Activated naive CD4-positive, alpha-beta T cell treated with Interleukin-2 at 50 U/mL for 16 hours (primary cell): ENCODE measurements at regions not wholly inside any gene's neighbourhood (a gene's known extent, or its start where the extent isn't known, plus 50 kb on each side); places are given as distances from the start of the nearest gene placed in this dataset.
A peak's percentile ranks its signal among the peaks of the same experiment; 100 is the strongest.

Experiments used
- DNase-seq: peaks from one replicate; pipeline ENCODE4 v3.0.0-alpha.2; 2020

DNA sequence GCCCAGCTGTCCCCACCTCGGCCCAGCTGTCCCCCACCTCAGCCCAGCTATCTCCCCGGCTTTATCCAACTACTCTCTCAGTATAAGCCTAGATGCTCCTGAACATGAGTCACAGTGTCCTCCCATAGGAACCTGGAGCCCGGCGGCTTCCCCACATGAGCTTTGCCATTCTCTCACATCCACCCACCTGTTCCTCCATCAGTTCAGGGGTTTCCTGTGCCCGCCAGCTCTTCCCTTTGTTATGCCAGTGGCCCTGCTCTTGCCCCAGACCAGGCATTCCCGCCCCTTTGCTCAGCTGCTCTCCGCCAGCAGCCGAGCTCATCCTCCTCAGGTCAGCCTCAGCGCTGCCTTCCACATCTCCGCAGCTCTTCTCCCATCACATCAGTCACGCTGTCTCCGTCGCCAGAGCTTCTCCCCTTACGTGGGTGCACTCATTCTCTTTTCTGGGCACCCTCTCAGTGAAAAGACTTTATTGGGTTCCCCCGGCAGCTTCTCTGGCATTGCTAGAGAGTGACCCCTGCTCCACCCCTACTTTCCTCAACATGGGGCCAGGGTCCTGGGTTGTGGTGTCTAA, 89.5 kb upstream of the CSF3R start:
- no peak for DNase-seq

DNA sequence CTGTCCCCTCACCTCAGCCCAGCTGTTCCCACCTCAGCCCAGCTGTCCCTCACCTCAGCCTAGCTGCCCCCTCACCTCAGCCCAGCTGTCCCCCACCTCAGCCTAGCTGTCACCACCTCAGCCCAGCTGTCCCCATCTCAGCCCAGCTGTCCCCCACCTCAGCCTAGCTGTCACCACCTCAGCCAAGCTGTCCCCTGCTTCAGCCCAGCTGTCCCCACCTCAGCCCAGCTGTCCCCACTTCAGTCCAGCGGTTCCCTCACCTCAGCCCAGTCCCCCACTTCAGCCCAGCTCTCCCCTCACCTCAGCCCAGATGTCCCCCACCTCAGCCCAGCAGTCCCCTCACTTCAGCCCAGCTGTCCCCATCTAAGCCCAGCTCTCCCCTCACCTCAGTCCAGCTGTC, 88.4 kb upstream of the CSF3R start:
- no peak for DNase-seq

DNA sequence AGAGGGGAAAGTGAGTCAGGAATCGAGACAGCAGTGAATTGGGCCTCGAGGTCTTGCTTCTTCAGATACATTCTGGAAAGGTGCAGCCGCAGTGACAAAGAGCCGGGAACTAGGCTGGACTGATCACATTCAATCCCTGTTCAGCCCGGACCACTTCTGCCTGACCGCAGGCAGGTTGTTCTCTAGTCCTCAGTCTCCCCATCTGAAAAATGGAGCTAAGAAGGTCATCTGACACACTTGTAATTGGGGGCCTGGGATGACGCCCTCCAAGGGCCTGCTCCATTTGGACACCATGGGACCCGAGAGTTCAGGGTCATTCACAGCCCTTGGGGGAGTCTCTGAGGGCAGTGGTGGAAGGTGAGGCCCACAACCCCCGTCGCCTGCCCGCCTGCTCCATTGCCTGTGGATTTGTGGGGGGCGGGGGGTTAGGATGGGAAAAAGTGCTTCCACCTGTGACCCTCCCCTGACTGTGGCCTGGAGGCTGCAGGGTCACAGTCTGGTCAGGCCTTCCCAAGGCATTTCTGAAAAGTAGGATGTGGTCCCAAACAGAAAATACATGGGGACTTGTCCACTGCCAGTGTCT, 87.9 kb upstream of the CSF3R start:
- DNase-seq = no peak

DNA sequence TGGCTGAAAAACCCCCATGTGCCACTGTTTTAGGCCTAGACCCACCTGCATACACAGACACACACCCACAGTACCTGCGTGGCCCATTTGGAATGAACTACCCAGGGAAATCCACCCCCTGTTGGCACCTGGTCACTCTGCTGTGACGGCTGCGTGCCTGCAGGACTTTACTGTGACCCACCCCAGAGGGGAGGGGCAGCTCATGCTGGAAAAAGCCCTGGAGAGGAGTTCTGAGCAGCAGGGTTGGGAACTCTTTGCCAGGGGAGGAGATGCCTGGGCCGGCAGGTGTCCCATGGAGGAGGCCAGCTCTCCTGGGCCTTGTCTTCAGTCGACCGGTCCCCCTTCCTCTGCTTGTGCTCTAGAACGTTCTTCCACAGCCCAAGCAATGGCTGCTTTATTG, 87.3 kb upstream of the CSF3R start:
- no peak for DNase-seq

- DNase-seq = no peak
Measured at GRCh38 chr1:36567601-36568341, 85.1 kb upstream of the CSF3R start.

- no peak for DNase-seq
Measured at GRCh38 chr1:36565576-36566501, 83.1 kb upstream of the CSF3R start.

GRCh38 chr1:36562181-36562685, 79.5 kb upstream of the CSF3R start:
- DNase-seq = no peak

GRCh38 chr1:36561361-36561724, 78.6 kb upstream of the CSF3R start:
- DNase-seq = no peak

DNA sequence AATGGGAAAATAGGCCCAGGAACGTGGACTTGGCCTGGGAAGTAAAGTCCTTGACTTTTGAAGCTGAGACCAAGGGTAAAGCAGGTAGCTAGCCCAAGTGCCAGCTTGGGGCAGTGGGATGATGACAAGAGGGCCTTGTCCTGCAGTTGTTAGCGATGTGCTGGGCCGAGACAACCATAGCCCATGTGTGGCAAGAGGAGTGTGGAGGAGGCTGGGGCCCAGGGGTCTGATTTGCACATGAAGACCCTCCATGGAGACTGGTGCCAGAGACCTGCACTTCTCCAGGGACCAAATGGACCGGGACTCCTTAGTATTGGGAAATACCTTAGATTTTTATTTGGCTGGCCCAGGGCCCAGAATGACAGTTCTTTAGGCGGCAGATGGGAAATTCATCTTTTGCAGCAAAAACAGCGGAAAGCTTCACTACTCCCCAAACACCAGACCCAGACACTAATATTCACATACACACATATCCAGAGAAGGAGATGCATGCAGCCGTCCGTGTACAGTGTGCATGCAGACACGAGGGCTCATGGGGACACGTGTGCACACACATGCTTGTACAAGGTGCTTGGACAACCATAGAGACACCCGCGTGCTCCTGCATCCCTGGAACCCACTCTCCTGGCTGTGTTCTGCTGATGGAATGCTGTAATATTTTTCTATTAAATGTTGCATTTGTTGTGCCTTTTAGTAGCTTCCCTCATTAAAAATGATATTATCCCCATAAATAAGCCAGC, 78.1 kb upstream of the CSF3R start:
- no peak for DNase-seq

DNA sequence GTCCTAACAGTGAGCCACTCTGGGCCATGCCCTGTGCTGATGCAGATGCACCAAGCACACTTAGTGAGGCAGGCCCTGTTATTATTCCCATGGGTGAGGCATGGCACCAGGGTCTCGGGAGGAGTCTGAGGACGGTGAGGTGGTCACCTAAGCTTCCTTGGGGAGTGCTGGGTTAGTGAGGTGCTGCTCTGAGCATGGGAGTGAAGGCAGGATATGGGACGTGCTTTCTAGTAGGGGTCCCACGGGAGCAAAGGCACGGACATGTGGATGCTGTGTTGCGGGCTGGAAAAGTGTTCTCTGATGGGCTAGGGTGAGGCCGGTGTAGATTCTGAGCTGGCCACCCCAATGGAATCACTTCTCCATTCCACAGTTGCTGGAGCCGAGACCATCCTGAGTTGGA, 77.5 kb upstream of the CSF3R start:
- no peak for DNase-seq

GRCh38 chr1:36559061-36559460, 76.3 kb upstream of the CSF3R start:
- no peak for DNase-seq

GRCh38 chr1:36557041-36558000, 74.6 kb upstream of the CSF3R start:
- DNase-seq = no peak

- no peak for DNase-seq
Measured at GRCh38 chr1:36555041-36555440, 72.3 kb upstream of the CSF3R start.

DNA sequence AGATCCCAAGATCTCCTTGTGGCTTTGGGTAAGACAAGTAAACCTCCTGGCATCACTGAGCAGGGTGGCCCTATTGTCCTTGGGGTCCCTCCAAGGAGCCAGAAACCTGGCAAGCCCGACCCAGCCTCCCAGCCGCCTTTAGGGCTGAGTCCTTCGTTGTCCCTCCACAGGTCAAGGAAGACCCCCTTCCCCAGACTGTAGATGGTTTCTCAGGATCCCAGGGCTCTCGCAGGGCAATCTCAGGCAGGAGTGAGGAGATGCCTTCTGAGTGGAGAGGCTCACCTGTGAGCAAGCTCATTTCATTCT, 71.6 kb upstream of the CSF3R start:
- DNase-seq = no peak

DNA sequence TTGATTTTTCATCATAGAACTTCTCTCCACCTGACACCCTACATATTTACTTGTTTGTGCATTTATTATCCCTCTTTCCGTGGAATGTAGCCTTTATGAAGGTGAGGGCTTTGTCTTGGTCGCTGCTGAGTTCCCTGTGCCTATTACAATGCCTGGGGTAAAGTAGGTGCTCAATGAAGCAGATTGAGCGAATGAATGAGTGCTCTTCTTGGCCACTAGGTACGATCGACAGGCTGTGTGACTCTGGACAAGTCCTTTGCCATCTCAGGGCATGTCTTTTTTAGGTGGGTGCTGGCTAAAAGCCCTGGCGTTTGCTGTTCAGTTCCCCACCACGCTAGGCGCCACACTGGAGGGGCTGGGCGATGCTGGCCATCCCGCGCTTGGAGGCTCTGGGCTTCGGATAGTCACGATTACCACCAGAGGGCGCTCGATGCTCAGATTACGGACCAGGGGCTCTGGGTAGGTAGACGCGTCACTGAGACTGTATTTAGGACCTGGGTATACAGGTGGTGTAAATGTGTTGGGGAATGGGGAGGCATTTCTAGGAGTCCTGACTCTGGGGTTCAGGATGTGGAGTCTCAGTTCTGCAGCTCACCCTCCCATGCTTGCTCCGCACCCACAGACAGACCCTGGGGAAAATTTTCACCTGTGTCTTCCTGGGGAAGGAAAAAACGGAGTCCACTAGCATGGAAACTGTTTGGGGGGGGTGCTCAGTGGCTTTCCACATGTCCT, 71.0 kb upstream of the CSF3R start:
- DNase-seq = peak; percentile 72

- DNase-seq = no peak
Measured at GRCh38 chr1:36542962-36543515, 60.3 kb upstream of the CSF3R start.

DNA sequence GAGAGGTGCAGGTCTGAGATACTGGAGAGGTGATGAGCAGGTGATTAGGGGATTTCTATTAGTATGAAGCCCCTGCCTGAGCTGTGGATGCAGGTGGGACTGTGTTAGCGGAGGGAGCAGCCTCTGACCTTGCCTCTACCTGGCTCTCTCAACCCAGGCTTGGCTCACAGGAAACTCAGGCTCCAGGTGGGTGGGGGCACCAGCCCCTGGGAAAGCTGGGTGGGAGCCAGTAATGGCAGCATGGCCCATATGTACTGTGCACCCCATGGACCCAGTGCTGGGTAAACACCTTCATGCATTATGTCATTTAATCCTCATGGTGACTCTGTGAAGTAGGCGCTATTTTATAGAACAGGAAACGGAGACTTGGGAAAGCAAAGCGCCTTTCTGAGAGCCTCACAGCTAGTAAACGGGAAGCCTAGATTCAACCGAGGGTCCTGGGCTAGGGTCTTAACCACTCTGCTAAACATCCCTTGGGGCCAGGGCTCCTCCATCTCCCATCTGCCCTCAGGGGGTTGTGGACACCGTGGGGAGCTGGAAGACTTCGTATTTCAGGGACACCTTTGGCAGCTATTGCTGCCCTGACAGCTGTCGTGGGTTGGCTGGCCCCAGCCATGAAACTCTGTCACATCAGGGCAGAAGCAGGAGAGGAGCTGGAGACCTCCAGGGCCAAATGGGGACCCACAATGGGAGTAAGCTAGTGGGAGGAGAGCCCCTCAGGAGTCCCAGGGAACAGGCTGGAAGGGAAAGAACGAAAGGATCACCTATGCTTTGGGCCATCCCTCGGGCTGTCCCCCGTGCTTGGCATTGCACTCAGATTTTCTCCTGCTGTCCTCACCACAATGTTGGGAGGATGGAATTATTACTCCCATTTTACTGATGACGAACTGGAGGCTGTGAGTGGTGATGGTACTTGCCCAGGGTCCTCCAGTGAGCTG, 59.6 kb upstream of the CSF3R start:
- DNase-seq = no peak

DNA sequence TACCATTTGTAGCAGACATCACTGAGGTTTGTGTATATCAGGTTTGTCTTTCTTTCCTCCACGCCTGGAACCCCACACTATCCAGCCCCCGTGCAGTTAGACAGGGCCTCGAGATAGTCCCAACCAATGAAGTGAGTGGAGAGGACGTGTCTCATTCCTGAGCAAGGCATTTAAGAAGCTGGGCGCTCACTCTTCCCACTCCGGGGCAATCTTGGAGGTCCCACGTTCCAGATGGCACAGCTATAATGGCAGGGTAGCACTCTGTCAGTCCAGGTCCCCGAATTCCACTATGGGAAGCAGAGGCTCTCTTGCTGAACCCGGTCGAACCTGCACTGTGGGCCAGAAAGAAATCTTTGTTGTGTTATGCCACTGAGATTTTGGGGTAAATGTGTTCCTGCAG, 57.3 kb upstream of the CSF3R start:
- DNase-seq = no peak

GRCh38 chr1:36539526-36539925, 56.8 kb upstream of the CSF3R start:
- no peak for DNase-seq
